Glomerular visceral epithelial cell (primary cell): ENCODE measurements at regions not wholly inside any gene's neighbourhood (a gene's known extent, or its start where the extent isn't known, plus 50 kb on each side); places are given as distances from the start of the nearest gene placed in this dataset.
"Not testable (repeated sequence)": the region's sequence is repeated elsewhere in the genome, so short reads cannot be mapped to it uniquely, and the experiment has no call there.

Source experiments
- DNase-seq: peaks from one replicate; pipeline ENCODE4 v3.0.0-alpha.2; 2016; ENCODE audit errors: extremely low spot score

DNA sequence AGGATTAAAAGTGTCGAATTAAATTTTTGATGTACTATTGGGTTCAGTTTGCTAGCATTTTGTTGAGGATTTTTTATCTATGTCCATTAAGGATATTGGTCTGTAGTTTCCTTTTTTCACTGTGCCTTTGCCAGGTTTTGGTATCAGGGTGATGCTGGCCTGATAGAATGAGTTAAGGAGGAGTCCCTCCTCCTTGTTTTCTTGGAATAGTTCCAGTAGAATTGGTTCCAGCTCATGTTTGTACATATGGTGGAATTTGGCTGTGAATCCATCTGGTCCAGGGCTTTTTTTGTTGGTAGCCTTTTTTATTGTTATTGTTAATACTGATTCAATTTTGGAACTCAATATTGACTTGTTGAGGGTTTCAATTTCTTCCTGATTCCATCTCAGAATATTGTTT is 141.8 kb downstream of the SIM1 start:
- DNase-seq = no peak

DNA sequence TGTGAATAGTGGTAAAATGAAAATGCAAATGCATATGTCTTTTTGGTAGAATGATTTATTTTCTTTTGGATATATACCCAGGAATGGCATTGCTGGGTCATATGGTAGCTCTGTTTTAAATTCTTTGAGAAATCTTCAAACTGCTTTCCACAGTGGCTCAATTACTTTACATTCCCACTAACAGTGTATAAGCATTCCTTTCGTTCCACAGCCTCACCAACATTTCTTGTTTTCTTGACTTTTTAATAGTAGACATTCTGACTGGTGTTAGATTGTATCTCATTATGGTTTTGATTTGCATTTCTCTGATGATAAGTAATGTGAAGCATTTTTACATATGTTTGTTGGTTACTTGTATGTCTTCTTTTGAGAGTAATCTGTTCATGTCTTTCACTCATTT is 144.0 kb downstream of the SIM1 start:
- DNase-seq = no peak

DNA sequence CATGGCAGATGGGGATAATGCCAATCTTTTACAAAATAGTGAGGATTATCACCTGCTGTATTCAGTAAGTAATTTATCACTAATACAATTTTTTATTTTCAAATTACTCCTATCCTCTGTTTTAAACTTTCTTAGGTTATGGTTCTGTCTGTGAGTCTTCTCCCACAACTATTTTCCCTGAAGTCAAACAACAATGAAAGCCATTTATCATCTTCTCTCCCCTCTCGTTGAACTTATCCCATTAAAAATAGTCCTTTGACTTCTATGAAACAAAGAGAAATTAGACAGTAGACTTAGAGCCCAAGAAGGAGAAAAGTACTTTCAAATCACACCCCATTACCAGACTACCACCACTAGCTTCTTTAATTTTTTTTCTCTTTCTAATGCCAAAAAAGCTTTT is 147.7 kb downstream of the SIM1 start:
- no peak for DNase-seq

DNA sequence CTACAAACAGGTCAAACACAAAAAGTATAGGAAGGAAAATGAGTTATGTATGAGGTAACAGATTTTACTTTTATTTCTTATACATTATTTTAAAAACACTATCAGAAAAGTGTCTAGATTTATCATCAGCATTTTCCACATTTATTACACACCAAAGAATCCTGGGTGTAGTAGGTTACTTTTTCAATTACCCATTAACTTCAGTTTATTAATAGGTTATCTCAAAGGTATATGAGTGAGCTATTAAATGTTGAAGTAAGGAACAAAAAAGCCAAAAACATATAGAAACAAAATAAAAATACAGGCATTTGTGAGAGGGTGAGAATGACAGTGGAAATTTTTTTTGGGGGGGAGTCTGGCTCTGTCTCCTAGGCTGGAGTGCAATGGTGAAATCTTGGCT is 150.5 kb downstream of the SIM1 start:
- DNase-seq = no peak

GRCh38 chr6:100311707-100312251 is 152.9 kb downstream of the SIM1 start:
- no peak for DNase-seq

DNA sequence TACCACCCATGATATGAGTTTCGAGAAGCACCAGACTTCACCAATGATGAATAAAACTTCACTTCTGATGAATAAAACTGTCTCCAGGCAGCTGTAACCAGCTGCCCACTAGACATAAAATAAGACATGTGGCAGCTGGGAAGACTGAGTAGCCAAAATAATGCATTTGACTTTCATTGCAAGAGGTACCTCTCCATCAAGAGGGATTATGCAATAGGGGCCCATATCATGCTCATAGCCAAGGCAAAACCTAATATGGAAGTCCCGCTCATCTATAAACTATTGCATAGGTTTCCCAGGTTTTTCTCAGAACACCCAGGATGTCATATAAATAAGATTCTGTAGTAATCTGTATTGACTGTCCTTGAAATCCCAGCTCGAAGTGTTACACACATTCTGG is 155.5 kb downstream of the SIM1 start:
- DNase-seq = no peak

DNA sequence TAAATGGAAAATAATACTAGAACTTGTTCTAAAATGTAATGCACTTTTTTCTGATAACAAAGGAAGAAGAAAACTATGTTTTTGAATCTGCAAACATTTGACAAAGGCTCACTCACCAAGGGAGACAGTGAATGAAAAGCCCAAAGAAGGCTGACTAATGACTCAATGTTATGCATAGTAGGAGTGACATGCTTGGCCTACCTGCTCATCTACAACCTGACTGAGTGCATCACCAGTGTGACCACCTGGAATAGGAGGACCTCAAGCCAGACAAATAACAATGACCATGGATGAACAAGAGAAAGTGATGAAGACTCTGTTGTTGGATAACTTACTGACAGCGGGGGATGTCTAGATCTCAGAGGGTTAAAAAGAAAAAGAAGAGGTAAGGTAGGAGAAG is 157.2 kb downstream of the SIM1 start:
- DNase-seq = peak; percentile 4

DNA sequence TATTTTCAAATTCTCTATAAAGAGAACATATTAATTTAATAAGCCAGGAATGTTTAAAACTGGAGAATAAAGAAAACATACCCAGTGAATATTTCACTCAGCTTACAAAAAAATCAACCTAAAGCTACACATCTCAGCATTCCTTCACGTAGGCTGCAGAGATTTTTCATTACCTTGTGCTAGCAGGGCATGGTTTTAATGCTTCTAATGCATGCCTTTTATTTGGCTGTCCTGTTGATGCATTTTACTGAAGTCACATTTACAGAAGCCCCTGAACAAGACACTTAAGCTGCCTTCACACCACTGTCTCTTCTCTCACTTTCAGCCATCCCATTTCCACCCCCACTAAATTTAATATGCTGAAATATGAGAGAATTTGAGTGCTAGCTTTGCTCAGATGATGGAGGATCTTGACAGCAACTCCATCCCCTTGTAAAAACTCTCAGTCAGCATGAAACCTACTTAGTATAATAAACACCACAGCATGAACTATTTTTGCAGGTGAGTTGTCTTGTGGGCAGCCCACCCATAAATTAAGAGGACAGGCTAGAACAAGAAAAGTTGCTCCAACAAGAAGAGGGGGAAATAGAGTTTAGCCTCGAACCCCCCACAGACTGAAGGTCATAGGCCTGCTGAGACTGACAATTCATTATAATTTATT is 159.4 kb downstream of the SIM1 start:
- no peak for DNase-seq

DNA sequence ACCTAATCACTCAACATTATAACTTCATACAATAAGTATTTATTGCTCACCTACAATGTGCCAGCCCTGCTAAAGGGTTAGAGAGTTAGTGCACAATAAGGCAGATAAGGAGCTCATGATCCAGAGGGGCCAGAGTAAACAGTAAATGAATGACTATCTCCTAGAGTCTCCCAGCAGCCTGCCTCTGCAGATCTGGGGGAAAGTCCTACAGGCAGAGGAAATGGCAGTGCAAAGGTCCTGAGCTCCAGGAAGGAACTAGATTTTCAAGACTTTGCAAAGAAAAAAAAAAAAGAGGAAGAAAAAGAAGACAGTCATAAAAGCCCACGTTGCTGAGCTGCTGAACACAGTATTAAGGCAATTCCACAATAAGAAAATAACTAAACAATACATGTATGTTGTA is 160.1 kb downstream of the SIM1 start:
- DNase-seq = no peak

DNA sequence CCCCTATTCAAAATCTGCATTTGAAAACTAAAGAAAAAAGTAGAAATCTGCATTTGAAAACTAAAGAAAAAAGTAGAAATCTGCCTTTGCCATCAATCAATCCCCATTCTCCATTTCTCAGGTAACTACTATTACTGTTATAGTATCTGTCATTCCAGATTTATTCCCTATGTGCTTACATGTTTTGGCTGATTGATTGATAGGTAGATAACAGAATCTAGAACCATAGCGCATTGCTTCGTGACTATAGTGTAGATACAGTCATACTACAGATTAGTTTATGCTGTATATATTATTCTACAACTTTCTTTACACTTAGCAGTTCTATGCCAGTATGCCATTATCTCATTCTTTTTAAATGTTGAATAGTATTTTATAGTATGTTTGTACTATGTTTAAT is 163.0 kb downstream of the SIM1 start:
- DNase-seq = no peak

DNA sequence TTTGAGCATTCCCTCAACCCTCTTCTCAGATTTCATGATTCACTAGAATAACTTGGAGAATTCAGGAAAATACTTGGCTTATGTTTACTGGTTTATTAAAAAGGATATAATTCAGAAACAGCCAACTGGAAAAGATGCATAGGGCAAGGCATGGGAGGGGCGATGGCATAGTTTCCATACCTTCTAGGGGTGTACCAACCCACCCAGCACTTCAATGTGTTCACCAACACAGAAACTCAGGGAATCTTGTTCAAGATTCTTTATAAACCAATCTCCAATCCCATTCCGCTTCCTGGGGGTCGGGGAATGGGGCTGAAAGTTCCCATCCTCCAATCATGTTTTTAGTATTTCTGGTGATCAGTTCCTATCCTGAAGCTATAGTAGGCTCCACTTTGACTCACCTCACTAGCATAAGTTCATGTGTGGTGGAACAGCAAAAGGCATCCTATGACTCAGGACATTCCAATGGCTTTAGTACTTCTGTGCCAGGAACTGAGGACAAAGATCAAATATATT is 164.4 kb downstream of the SIM1 start:
- DNase-seq = peak; percentile 94

DNA sequence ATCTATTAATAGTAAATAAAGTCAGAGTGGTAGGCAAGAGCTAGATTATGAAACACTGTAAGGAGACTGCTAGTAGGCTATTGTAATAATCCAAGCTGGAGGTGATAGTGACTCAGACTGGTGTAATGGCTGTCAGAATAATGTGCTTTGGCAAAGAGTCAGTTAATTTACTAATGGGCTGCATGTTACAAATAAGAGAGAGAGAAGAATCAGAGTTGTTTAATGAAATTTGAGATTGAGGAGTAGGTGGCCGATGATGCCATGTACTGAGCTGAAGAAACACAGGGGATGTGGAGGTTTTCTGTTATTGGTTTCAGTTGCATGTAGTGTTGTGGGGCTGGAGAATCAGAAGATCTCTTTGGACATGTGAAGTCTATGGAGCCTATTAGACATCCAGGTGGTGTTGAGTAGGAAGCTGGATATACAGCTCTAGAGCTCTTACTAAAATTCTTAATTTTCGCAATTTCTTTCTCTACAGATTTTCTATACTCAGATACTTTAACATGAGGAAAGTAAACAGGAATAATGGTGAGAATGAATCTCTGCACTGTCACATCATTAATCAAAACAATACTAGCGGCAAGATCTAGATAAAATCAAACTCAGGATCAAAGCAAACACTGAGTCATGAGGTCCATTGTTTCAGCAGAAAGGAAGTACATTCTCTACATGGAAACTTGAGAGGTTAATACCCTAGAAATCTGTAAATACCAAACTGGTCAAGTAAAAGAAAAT is 167.7 kb downstream of the SIM1 start:
- peak; percentile 47 for DNase-seq

GRCh38 chr6:100295172-100295571 is 169.5 kb downstream of the SIM1 start:
- not testable (repeated sequence) for DNase-seq

GRCh38 chr6:100289285-100289684 is 175.4 kb downstream of the SIM1 start:
- DNase-seq = no peak

DNA sequence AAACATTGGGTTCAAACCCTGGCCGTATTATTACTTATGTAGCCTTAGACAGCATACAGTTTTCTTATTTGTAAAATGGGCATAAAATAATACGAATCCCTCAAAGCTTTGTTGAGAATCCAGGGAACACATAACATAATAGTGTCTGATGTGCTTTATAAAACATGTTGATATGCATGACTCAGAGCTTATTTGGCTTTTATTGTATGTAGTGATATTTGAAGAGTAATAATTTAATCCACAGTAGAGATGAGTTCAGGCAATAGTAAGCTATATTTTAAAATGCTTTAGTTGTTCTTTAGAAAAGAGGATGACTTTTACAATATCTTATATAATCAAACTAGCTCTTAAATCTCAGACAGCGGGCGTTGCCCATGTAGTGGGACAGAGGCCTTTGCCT is 176.4 kb downstream of the SIM1 start:
- DNase-seq = no peak

- DNase-seq = peak; percentile 78
Observed at GRCh38 chr6:100283285-100283684, 181.4 kb downstream of the SIM1 start.

DNA sequence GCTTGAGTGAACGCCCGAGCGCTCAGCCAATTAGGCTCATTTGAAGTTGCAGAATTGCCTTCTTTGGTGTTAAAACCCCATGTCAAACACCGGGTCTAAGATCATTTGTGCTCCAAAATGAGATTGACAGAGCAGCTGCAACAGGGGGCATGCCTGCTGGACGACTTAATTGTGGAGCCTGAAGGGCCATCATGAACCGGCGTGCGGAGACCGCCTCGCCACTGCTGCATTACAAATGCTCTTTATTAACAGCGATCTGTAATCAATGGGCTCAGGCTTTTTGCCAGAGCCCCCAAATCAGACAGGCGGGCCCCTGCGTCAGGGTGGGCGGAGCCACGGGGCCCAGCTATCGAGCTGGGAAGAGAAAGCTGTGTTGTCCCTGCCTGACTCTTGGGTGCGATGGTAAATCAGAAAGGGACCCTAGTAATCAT is 183.2 kb downstream of the SIM1 start:
- no peak for DNase-seq

- no peak for DNase-seq
Observed at GRCh38 chr6:100276311-100277057, 188.2 kb downstream of the SIM1 start.

- DNase-seq = no peak
Observed at GRCh38 chr6:100274147-100274546, 190.6 kb downstream of the SIM1 start.

GRCh38 chr6:100271625-100272024 is 193.1 kb downstream of the SIM1 start:
- DNase-seq = no peak

DNA sequence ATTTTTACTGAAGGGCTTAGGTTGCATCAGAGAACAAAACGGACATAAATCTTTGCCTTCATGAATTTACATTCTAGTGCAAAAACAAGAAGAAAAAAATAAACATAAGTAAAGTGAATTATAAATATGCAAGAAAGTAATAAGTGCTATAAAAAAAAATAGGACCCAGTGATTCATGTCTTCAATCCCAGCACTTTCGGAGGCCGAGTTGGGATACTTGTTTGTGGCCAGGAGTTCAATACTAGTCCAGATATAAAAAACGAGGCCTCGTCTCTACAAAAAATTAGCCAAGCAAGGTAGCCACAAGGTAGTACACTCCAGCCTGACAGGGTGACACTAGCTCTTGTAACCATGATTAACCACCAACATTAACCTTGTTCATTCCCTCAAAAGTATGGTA is 193.5 kb downstream of the SIM1 start:
- no peak for DNase-seq

DNA sequence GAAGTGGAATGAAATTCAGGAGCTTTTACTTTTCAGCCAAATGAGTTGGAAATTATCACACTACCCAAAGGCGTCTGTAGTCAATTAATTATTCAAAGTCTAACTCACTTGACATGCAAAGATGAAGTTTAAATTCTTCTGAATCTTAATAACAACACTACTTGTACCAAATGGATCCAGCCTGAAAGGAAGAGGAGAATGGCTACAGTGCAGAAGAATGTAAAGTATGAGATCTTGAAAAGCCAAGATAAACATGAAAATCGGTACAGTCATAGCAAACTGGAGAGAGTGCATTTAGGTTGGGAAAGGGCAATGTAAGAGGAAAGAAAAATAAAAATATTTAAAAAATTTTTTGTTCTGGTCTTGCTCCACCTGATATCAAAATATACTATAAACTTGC is 195.5 kb downstream of the SIM1 start:
- DNase-seq = peak; percentile 28
